ENCODE measurements at regions not wholly inside any gene's neighbourhood (a gene's known extent, or its start where the extent isn't known, plus 50 kb on each side); places are given as distances from the start of the nearest gene placed in this dataset.

- CTCF ChIA-PET = interaction anchor here (1.0 to 1.3 kb wide), 2 partner anchors 21 to 251 kb away, joined by 3 read pairs; no protein-coding TSS in a partner anchor
- POLR2A ChIA-PET = no interaction called here
These were observed 100.0 kb upstream of the NEDD9 start for GRCh38 chr6:11332463-11332862.

GRCh38 chr6:11331111-11331510, 98.6 kb upstream of the NEDD9 start:
- POLR2A ChIA-PET = no interaction called here
- no peak for DNase-seq (ENCODE audit: low read depth)
- no peak for TF ChIP-seq CTCF (IDR thresholded peaks at IDR 0.05; ENCODE audit: insufficient read depth, low read depth, low read length)
- no peak overlapping the region for H3K4me3 ChIP-seq (ENCODE audit: low read depth, low read length)
- H3K27me3 ChIP-seq (ENCODE audit: control insufficient read depth, insufficient read depth, low read length) = no peaks in the 10 kb centered on the region
- H3K36me3 ChIP-seq (ENCODE audit: control insufficient read depth, insufficient read depth, low read length) = no peaks in the 10 kb centered on the region
- CTCF ChIA-PET = interaction anchor here (1.1 to 1.2 kb wide), 2 partner anchors 10 to 85 kb away, joined by 3 read pairs; no protein-coding TSS in a partner anchor

More at GRCh38 chr6:11332463-11332862, 100.0 kb upstream of the NEDD9 start:
- DNase-seq (ENCODE audit: low read depth) = no peak
- no peaks in the 10 kb centered on the region for H3K27me3 ChIP-seq (ENCODE audit: control insufficient read depth, insufficient read depth, low read length)
- TF ChIP-seq CTCF (IDR thresholded peaks at IDR 0.05; ENCODE audit: insufficient read depth, low read depth, low read length) = no peak
- no peaks in the 10 kb centered on the region for H3K36me3 ChIP-seq (ENCODE audit: control insufficient read depth, insufficient read depth, low read length)
- H3K4me3 ChIP-seq (ENCODE audit: low read depth, low read length) = no peak overlapping the region

GRCh38 chr6:11330413-11330760, 97.9 kb upstream of the NEDD9 start:
- CTCF ChIA-PET = interaction anchor here (1.1 kb wide), 2 partner anchors 11 to 14 kb away, joined by 3 read pairs; no protein-coding TSS in a partner anchor
- TF ChIP-seq CTCF (IDR thresholded peaks at IDR 0.05; ENCODE audit: insufficient read depth, low read depth, low read length) = no peak
- H3K36me3 ChIP-seq (ENCODE audit: control insufficient read depth, insufficient read depth, low read length) = no peaks in the 10 kb centered on the region
- POLR2A ChIA-PET = no interaction called here
- DNase-seq (ENCODE audit: low read depth) = no peak
- H3K27me3 ChIP-seq (ENCODE audit: control insufficient read depth, insufficient read depth, low read length) = no peaks in the 10 kb centered on the region
- H3K4me3 ChIP-seq (ENCODE audit: low read depth, low read length) = no peak overlapping the region

- Histone ChIP-seq H3K27me3 (ENCODE audit: control insufficient read depth, insufficient read depth, low read length) (no peaks in the 10 kb centered on the region), H3K36me3 (ENCODE audit: control insufficient read depth, insufficient read depth, low read length) (no peaks in the 10 kb centered on the region), H3K4me3 (ENCODE audit: low read depth, low read length) (no peak overlapping the region)
- ChIA-PET CTCF (interaction anchor here (1.0 to 1.1 kb wide), 3 partner anchors 12 to 166 kb away, joined by 3 to 5 read pairs (median 3); no protein-coding TSS in a partner anchor), POLR2A (no interaction called here)
- no peak for DNase-seq (ENCODE audit: low read depth)
- no peak for TF ChIP-seq CTCF (IDR thresholded peaks at IDR 0.05; ENCODE audit: insufficient read depth, low read depth, low read length)
These were observed 97.4 kb upstream of the NEDD9 start for GRCh38 chr6:11329726-11330412.

- ChIA-PET CTCF (interaction anchor here (1.0 kb wide), 1 partner anchor 167 kb away, joined by 5 read pairs; no protein-coding TSS in a partner anchor), POLR2A (no interaction called here)
These were observed 96.3 kb upstream of the NEDD9 start for GRCh38 chr6:11328613-11329247.

More at GRCh38 chr6:11328613-11329247, 96.3 kb upstream of the NEDD9 start:
- H3K27me3 ChIP-seq (ENCODE audit: control insufficient read depth, insufficient read depth, low read length) = no peaks in the 10 kb centered on the region
- no peaks in the 10 kb centered on the region for H3K36me3 ChIP-seq (ENCODE audit: control insufficient read depth, insufficient read depth, low read length)
- peak; percentile 82 for DNase-seq (ENCODE audit: low read depth)
- peak; percentile 16; the same call in 1 of the 2 replicates for TF ChIP-seq CTCF (IDR thresholded peaks at IDR 0.05; ENCODE audit: insufficient read depth, low read depth, low read length)
- no peak overlapping the region for H3K4me3 ChIP-seq (ENCODE audit: low read depth, low read length)
